H1 (cell line): ENCODE measurements at regions not wholly inside any gene's neighbourhood (a gene's known extent, or its start where the extent isn't known, plus 50 kb on each side); places are given as distances from the start of the nearest gene placed in this dataset.

ENCODE experiments used
- CBX8 ChIP-seq: fragments of 300-800, 300-1000 bp; sonication (generic); IDR thresholded peaks from 2 replicates; pipeline ENCODE4 v1.7.1; 2016; ENCODE audit warnings: low read depth, low read length, borderline replicate concordance
- CHD7 ChIP-seq: fragments of 300-600 bp; sonication (generic); IDR thresholded peaks from 2 replicates; pipeline ENCODE4 v1.7.1; 2012; ENCODE audit warnings: low read length, moderate library complexity, mild to moderate bottlenecking, inconsistent platforms; ENCODE audit not compliant: insufficient replicate concordance

- TF ChIP-seq CHD7 (no peak), CBX8 (no peak)
These were observed 492.3 kb downstream of the MAGEE1 start (continued) for GRCh38 chrX:76919761-76920160.
